K562 (cell line): ENCODE measurements at regions not wholly inside any gene's neighbourhood (a gene's known extent, or its start where the extent isn't known, plus 50 kb on each side); places are given as distances from the start of the nearest gene placed in this dataset.

ENCODE experiments used
- EP300 ChIP-seq: IDR thresholded peaks from 2 replicates; pipeline ENCODE4 v1.6.1; 2012; ENCODE audit warnings: low read length, improper control_type of control experiment
- FOXK2 ChIP-seq, 2 experiments: fragments of 450-650 bp; IDR thresholded peaks in 1 of 2; conservative IDR thresholded peaks in 1 of 2; 2 replicates each; pipeline ENCODE4 v1.6.1; 2016; ENCODE audit warnings: low read depth in 2 of 2, mild to moderate bottlenecking in 1 of 2
- SIN3B ChIP-seq: fragments of 450-650 bp; IDR thresholded peaks from 2 replicates; pipeline ENCODE4 v1.6.1; 2017; ENCODE audit warnings: low read depth, mild to moderate bottlenecking, moderate library complexity

DNA sequence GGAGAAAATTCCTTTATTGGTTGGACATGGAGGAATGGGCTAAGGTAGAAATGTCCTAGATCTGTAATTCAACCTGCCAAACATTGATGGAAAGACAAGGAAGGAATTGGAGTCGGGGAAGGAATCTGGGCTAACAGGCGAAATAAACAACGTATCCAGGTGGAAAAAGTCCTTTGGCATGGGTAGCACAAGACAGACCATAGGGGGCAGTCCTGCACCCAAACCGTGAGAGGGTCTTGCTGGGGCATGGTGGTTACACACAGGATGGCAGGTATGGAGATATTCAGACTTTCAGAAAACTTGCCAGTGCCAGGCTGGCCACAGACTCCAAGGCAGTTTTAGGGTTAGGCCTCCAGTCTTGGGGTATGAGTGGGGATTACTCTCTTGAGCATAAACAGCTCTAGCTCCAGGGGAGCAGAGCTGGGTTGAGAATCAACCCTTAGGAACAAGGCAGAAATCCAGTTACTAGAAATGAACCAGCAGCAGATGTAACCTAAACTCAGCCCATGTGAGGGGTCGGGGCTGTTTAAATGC is 188.6 kb upstream of the GDF10 start:
- TF ChIP-seq FOXK2 (conservative IDR thresholded peaks at IDR 0.05 in 1 of 2, IDR thresholded peaks at IDR 0.05 in 1 of 2; ENCODE audit: low read depth in 2 of 2), result no peak
- TF ChIP-seq SIN3B, result no peak
- TF ChIP-seq EP300, result no peak
